D721Med (cell line): ENCODE measurements at regions not wholly inside any gene's neighbourhood (a gene's known extent, or its start where the extent isn't known, plus 50 kb on each side); places are given as distances from the start of the nearest gene placed in this dataset.

ENCODE experiments used
- DNase-seq: peaks from one replicate; pipeline ENCODE4 v3.0.0; 2011; ENCODE audit warnings: low spot score; ENCODE audit not compliant: insufficient read length
- FAIRE-seq: peaks from 2 replicates; lab custom pipeline; 2011; peaks lifted over from hg19 to GRCh38; lab: Jason Lieb, UNC
- TF ChIP-seq, protein P1 (sequence below): IDR thresholded peaks from 2 replicates; pipeline ENCODE4 v1.5.1; 2012; ENCODE audit warnings: mild to moderate bottlenecking, control low read depth; ENCODE audit not compliant: insufficient read depth; ENCODE audit errors: missing control alignments

- no peak for FAIRE-seq
- TF ChIP-seq, protein P1, sequence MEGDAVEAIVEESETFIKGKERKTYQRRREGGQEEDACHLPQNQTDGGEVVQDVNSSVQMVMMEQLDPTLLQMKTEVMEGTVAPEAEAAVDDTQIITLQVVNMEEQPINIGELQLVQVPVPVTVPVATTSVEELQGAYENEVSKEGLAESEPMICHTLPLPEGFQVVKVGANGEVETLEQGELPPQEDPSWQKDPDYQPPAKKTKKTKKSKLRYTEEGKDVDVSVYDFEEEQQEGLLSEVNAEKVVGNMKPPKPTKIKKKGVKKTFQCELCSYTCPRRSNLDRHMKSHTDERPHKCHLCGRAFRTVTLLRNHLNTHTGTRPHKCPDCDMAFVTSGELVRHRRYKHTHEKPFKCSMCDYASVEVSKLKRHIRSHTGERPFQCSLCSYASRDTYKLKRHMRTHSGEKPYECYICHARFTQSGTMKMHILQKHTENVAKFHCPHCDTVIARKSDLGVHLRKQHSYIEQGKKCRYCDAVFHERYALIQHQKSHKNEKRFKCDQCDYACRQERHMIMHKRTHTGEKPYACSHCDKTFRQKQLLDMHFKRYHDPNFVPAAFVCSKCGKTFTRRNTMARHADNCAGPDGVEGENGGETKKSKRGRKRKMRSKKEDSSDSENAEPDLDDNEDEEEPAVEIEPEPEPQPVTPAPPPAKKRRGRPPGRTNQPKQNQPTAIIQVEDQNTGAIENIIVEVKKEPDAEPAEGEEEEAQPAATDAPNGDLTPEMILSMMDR = no peak
- no peak for DNase-seq
These were observed 276.6 kb downstream of the FAT3 start for GRCh38 chr11:92501066-92501739.

DNA sequence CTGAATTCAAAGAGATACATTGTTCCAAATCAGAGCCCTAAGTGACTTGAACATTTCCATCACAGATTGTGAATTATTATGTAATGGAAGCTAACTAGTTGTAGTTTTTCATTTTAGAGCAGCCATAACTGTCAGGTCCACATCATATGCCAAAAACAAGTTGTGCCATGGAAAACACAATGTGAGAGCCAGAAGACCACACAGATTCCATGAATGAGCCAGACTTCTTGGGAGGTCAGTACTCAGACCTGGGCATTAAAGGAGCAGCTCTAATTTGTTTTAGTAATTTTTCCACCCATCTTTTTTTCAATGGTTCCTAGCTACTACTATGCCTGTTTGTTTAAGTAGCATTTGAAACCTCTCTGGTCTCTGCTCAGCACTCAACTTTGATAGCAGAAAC, 279.4 kb downstream of the FAT3 start:
- TF ChIP-seq, protein P1 = no peak
- FAIRE-seq (no peak), DNase-seq (no peak)

DNA sequence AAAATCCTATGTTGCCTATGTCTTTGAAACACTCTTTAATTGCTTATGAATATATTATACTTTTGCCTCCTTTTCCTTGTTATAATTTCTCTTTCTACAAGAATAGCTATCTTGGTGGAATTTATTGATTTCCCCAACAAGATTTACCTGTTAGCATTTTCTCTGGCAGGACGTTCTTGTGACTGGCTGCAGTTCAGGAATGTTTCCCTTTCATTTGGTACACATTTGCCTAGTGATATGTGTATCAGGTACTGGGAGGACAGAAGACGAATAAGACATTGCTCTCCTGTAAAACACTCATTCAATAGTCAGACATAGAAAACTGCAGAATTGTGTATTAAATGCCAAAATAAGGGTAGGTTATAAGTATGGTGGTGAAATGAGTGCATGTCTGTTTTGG, 279.9 kb downstream of the FAT3 start:
- TF ChIP-seq, protein P1 = no peak
- DNase-seq (no peak), FAIRE-seq (no peak)

GRCh38 chr11:92505689-92506088, 281.1 kb downstream of the FAT3 start:
- TF ChIP-seq, protein P1 = no peak
- DNase-seq (no peak), FAIRE-seq (no peak)

GRCh38 chr11:92506809-92507336, 282.3 kb downstream of the FAT3 start:
- TF ChIP-seq, protein P1 = no peak
- no peak for FAIRE-seq
- DNase-seq = no peak

DNA sequence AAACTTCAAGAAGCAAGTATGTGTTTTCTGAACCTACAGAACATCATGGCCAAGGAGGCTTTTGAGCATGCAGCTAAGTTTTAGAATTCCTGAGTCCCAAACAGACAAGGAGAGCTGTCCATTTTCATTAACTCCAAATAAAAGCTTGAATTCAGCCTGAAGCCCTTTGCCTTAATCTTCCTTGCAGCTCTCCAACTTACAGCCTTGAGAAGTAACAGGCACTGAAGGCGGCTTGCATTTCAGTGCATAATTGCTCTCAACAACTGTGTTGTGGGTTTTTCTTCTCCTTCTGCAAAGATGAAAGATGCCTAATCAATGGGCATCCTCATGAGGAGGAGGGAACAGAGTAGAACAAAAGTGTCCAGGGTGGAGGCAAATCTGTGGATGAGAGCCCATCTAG, 286.0 kb downstream of the FAT3 start:
- DNase-seq (no peak), FAIRE-seq (no peak)
- TF ChIP-seq, protein P1 = no peak

DNA sequence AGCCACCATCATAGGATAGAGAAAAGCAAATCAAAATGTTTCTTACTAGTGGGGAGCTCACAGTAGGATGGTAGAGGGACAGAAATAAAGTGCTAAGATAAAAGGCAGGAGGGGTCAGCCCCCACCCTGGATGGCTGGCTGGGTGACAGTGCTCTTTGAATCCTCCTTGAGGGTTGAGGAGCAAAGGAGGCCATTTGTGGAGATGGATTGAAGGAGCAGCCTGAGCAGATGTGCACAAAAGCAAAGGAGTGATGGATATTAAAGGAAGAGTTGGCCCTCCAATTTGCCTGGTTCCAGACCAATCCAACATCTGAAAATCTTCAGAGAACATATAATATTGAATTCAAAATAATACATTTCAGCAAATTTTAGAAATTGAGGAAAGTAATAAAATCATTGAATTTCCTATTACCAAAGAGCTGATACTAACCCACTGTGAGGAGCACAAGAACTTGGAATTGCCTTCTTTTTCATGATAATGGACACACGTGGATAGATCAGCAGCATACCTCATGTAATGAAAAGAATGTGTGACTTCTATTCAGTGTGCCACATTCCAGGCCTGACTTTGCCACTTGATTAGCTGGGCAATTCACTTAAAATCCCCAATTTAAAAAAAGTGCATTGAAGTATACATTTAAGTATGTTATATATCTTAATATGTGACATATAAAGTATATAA, 287.0 kb downstream of the FAT3 start:
- TF ChIP-seq, protein P1 = no peak
- FAIRE-seq (no peak), DNase-seq (no peak)
